SU-DHL-6 (cell line): ENCODE measurements at regions not wholly inside any gene's neighbourhood (a gene's known extent, or its start where the extent isn't known, plus 50 kb on each side); places are given as distances from the start of the nearest gene placed in this dataset.

ENCODE experiments used
- EZH2phosphoT487 ChIP-seq: fragments of 200-600 bp; sonication (generic), shearing (Covaris generic); conservative IDR thresholded peaks from 2 replicates; pipeline ENCODE4 v1.6.1; 2018; ENCODE audit warnings: mild to moderate bottlenecking, antibody characterized with exemption, low read length, moderate library complexity, mixed read lengths
- TF ChIP-seq, protein P1 (sequence below): fragments of 200-600 bp; sonication (generic); IDR thresholded peaks from one replicate; pipeline ENCODE4 v1.5.1; 2017; ENCODE audit warnings: antibody characterized with exemption, mild to moderate bottlenecking, low read length, moderate library complexity; ENCODE audit not compliant: insufficient read depth, poor library complexity, severe bottlenecking

GRCh38 chr1:193957556-193958095 is 771.2 kb upstream of the B3GALT2 start:
- TF ChIP-seq EZH2phosphoT487 = no peak
- TF ChIP-seq, protein P1, sequence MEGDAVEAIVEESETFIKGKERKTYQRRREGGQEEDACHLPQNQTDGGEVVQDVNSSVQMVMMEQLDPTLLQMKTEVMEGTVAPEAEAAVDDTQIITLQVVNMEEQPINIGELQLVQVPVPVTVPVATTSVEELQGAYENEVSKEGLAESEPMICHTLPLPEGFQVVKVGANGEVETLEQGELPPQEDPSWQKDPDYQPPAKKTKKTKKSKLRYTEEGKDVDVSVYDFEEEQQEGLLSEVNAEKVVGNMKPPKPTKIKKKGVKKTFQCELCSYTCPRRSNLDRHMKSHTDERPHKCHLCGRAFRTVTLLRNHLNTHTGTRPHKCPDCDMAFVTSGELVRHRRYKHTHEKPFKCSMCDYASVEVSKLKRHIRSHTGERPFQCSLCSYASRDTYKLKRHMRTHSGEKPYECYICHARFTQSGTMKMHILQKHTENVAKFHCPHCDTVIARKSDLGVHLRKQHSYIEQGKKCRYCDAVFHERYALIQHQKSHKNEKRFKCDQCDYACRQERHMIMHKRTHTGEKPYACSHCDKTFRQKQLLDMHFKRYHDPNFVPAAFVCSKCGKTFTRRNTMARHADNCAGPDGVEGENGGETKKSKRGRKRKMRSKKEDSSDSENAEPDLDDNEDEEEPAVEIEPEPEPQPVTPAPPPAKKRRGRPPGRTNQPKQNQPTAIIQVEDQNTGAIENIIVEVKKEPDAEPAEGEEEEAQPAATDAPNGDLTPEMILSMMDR = no peak
